Liver (tissue), 8 donors: ENCODE measurements at regions not wholly inside any gene's neighbourhood (a gene's known extent, or its start where the extent isn't known, plus 50 kb on each side); places are given as distances from the start of the nearest gene placed in this dataset.

Experiments used
- DNase-seq: peaks from one replicate; pipeline ENCODE4 v3.0.0-alpha.2; 2017; ENCODE audit warnings: low spot score
- H3K27ac ChIP-seq, 2 donors: one replicate each; pipeline ENCODE4 v1.7.0; 2013; ENCODE audit warnings: inconsistent platforms in 2 of 2, low read length in 2 of 2, control low read depth in 1 of 2, low read depth in 1 of 2, mild to moderate bottlenecking in 1 of 2
- H3K27me3 ChIP-seq, 4 donors: one replicate each; pipeline versions ENCODE4 v1.6.1 to v1.7.0; 2013; ENCODE audit warnings: low read length in 3 of 4, inconsistent platforms in 1 of 4, mild to moderate bottlenecking in 1 of 4, moderate library complexity in 1 of 4; ENCODE audit not compliant: control insufficient read depth in 4 of 4, insufficient read depth in 4 of 4
- H3K36me3 ChIP-seq, 4 donors: one replicate each; pipeline versions ENCODE4 v1.6.1 to v1.7.0; 2013; ENCODE audit warnings: low read length in 3 of 4, mild to moderate bottlenecking in 3 of 4, low read depth in 1 of 4, moderate library complexity in 1 of 4; ENCODE audit not compliant: control insufficient read depth in 4 of 4, insufficient read depth in 3 of 4
- H3K4me1 ChIP-seq, 4 donors: one replicate each; pipeline versions ENCODE4 v1.6.1 to v1.7.0; 2013; ENCODE audit warnings: low read length in 3 of 4, mild to moderate bottlenecking in 3 of 4, moderate library complexity in 1 of 4; ENCODE audit not compliant: control insufficient read depth in 4 of 4, insufficient read depth in 4 of 4
- H3K4me3 ChIP-seq, 3 donors: one replicate each; pipeline versions ENCODE4 v1.6.1 to v1.7.0; 2013; ENCODE audit warnings: low read length in 3 of 3, control low read depth in 1 of 3, low read depth in 1 of 3, mild to moderate bottlenecking in 1 of 3
- H3K9ac ChIP-seq, 2 donors: one replicate each; pipeline ENCODE4 v1.7.0; 2013; ENCODE audit warnings: low read length in 2 of 2, mild to moderate bottlenecking in 2 of 2, moderate library complexity in 2 of 2, control low read depth in 1 of 2, low read depth in 1 of 2
- H3K9me3 ChIP-seq, 4 donors: one replicate each; pipeline versions ENCODE4 v1.6.1 to v1.7.0; 2013; ENCODE audit warnings: low read length in 3 of 4; ENCODE audit not compliant: control insufficient read depth in 4 of 4
- ATF3 ChIP-seq: IDR thresholded peaks from 2 replicates; pipeline ENCODE4 v1.6.1; 2016; ENCODE audit warnings: antibody characterized with exemption
- EGR1 ChIP-seq, 2 donors: IDR thresholded peaks; 2 replicates each; pipeline ENCODE4 v1.6.1; 2016 to 2018; ENCODE audit warnings: antibody characterized with exemption in 2 of 2, low read depth in 2 of 2
- FOXA1 ChIP-seq: IDR thresholded peaks from 2 replicates; pipeline ENCODE4 v1.6.1; 2016; ENCODE audit warnings: antibody characterized with exemption
- FOXA2 ChIP-seq: IDR thresholded peaks from 2 replicates; pipeline ENCODE4 v1.6.1; 2016; ENCODE audit warnings: antibody characterized with exemption
- GABPA ChIP-seq, 2 donors: IDR thresholded peaks in 1 of 2; conservative IDR thresholded peaks in 1 of 2; 2 replicates each; pipeline ENCODE4 v1.6.1; 2016; ENCODE audit warnings: antibody characterized with exemption in 2 of 2, mild to moderate bottlenecking in 1 of 2, moderate library complexity in 1 of 2
- HNF4A ChIP-seq, 2 donors: conservative IDR thresholded peaks; 2 replicates each; pipeline ENCODE4 v1.6.1; 2016; ENCODE audit warnings: antibody characterized with exemption in 2 of 2, mild to moderate bottlenecking in 2 of 2
- HNF4G ChIP-seq: IDR thresholded peaks from 2 replicates; pipeline ENCODE4 v1.6.1; 2016; ENCODE audit warnings: antibody characterized with exemption
- JUND ChIP-seq, 2 donors: IDR thresholded peaks; 2 replicates each; pipeline ENCODE4 v1.6.1; 2016; ENCODE audit warnings: antibody characterized with exemption in 2 of 2
- NR2F2 ChIP-seq: IDR thresholded peaks from 2 replicates; pipeline ENCODE4 v1.6.1; 2016; ENCODE audit warnings: antibody characterized with exemption
- RAD21 ChIP-seq, 2 donors: IDR thresholded peaks; 2 replicates each; pipeline ENCODE4 v1.6.1; 2016; ENCODE audit warnings: antibody characterized with exemption in 2 of 2, mild to moderate bottlenecking in 2 of 2
- REST ChIP-seq: IDR thresholded peaks from 2 replicates; pipeline ENCODE4 v1.6.1; 2016; ENCODE audit warnings: antibody characterized with exemption, mild to moderate bottlenecking
- RXRA ChIP-seq, 2 donors: IDR thresholded peaks; 2 replicates each; pipeline ENCODE4 v1.6.1; 2017 to 2018; ENCODE audit warnings: antibody characterized with exemption in 2 of 2, mild to moderate bottlenecking in 1 of 2
- TAF1 ChIP-seq: conservative IDR thresholded peaks from 2 replicates; pipeline ENCODE4 v1.6.1; 2016; ENCODE audit warnings: antibody characterized with exemption, mild to moderate bottlenecking
- YY1 ChIP-seq: IDR thresholded peaks from 2 replicates; pipeline ENCODE4 v1.6.1; 2016; ENCODE audit warnings: antibody characterized with exemption, mild to moderate bottlenecking
- ZBTB33 ChIP-seq: IDR thresholded peaks from 2 replicates; pipeline ENCODE4 v1.6.1; 2016; ENCODE audit warnings: antibody characterized with exemption
- WGBS: extraction: QIAGEN DNeasy Blood & Tissue Kit; methylation state at CpG from one replicate; pipeline ENCODE4 v1.1.7; 2013; 5-methylcytosine and 5-hydroxymethylcytosine counted together
- TF ChIP-seq, protein P1 (sequence below): IDR thresholded peaks from 2 replicates; pipeline ENCODE4 v1.6.1; 2016; ENCODE audit warnings: antibody characterized with exemption
- TF ChIP-seq, protein P2 (sequence below): fragments of 150-350 bp; IDR thresholded peaks from 2 replicates; pipeline ENCODE4 v1.5.1; 2017; ENCODE audit warnings: improper control_type of control experiment, low read depth, low read length; ENCODE audit not compliant: missing input control
- donor health status: healthy.
- donor health status: healthy.
- donor health status: healthy.
- donor health status: healthy.
- donor health status: healthy.

DNA sequence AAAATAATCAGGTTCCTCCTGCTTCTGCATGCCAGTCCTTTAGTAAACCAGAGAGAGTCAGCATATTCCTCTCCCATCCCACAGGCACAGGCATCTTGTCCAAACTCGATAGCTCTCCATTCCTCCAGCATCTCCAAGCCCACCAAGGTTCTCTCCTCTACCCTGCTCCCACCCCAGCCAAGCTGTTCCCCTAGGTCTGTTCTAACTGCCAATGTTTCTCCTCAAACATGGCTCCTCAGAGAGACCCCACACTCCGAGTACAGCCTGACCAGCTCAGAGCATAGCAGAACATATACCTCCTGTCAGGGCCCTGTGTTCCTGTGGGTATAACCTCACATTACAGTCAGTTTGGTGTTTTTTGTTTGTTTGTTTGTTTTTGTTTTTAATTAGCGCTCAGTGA lies 177.8 kb downstream of the VEGFA start:
- Histone ChIP-seq H3K4me3 (no peak overlapping the region), H3K27me3 (no peaks in the 10 kb centered on the region), H3K4me1 (peaks cover 0 to 16% (median 13%) of the 10 kb centered on the region in 4 donors), H3K9ac (no peak overlapping the region), H3K9me3 (no peaks in the 10 kb centered on the region), H3K36me3 (no peaks in the 10 kb centered on the region), H3K27ac (no peak overlapping the region)
- WGBS = 96% methylated on average over 3 of the region's 3 CpGs
- no peak for DNase-seq
- TF ChIP-seq, protein P1, sequence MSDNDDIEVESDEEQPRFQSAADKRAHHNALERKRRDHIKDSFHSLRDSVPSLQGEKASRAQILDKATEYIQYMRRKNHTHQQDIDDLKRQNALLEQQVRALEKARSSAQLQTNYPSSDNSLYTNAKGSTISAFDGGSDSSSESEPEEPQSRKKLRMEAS = no peak
- TF ChIP-seq ZBTB33 (no peak), RXRA (IDR thresholded peaks at IDR 0.05) (no peak), YY1 (no peak), HNF4G (no peak), JUND (IDR thresholded peaks at IDR 0.05) (no peak), REST (no peak), FOXA1 (no peak), EGR1 (IDR thresholded peaks at IDR 0.05; ENCODE audit: low read depth in 2 of 2) (no peak), FOXA2 (no peak), RAD21 (IDR thresholded peaks at IDR 0.05) (no peak), NR2F2 (no peak), TAF1 (no peak), HNF4A (conservative IDR thresholded peaks at IDR 0.05) (no peak), ATF3 (no peak)
- TF ChIP-seq, protein P2, sequence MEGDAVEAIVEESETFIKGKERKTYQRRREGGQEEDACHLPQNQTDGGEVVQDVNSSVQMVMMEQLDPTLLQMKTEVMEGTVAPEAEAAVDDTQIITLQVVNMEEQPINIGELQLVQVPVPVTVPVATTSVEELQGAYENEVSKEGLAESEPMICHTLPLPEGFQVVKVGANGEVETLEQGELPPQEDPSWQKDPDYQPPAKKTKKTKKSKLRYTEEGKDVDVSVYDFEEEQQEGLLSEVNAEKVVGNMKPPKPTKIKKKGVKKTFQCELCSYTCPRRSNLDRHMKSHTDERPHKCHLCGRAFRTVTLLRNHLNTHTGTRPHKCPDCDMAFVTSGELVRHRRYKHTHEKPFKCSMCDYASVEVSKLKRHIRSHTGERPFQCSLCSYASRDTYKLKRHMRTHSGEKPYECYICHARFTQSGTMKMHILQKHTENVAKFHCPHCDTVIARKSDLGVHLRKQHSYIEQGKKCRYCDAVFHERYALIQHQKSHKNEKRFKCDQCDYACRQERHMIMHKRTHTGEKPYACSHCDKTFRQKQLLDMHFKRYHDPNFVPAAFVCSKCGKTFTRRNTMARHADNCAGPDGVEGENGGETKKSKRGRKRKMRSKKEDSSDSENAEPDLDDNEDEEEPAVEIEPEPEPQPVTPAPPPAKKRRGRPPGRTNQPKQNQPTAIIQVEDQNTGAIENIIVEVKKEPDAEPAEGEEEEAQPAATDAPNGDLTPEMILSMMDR = no peak

DNA sequence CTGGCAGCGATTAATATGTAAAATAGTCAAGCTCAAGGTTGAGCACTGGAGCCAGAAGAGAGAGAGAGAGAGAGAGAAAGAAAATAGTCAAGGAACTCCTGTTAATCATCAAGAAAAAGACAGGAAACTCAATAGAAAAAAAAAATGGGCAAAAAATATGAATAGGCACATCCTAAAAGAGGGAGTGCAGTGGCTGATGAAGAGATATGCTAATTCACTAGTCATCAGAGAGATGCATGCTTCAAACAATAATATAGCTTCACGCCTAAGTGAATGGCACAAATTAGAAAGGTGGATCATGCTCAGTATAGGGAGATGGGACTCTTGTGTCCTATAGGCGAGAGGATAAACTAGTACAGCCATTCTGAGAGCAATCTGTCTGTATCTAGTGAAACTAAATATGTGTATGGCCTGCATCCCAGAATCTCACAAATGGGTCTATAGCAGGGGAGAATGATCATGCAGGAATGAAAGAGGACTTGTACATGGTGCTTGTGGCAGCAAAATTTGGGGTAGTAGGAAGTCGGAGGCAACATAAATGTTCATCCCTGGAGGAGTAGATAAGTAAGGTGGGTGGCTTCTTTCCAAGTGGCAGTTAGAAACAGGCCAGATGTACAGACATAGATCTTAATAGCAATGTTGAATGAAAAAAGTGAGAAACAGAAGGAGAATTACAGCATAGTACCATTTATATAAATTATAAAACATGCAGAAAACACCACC lies 176.8 kb downstream of the VEGFA start:
- Histone ChIP-seq H3K27me3 (no peaks in the 10 kb centered on the region), H3K4me3 (no peak overlapping the region), H3K36me3 (no peaks in the 10 kb centered on the region), H3K4me1 (peaks cover 0 to 13% (median 12%) of the 10 kb centered on the region in 4 donors), H3K9me3 (no peaks in the 10 kb centered on the region), H3K9ac (no peak overlapping the region), H3K27ac (no peak overlapping the region)
- DNase-seq = no peak
- no peak for TF ChIP-seq HNF4G
- no peak for TF ChIP-seq JUND (IDR thresholded peaks at IDR 0.05)
- TF ChIP-seq FOXA2 = no peak
- TF ChIP-seq GABPA (IDR thresholded peaks at IDR 0.05 in 1 of 2, conservative IDR thresholded peaks at IDR 0.05 in 1 of 2) = no peak
- no peak for TF ChIP-seq TAF1
- TF ChIP-seq, protein P2 = no peak
- TF ChIP-seq HNF4A (conservative IDR thresholded peaks at IDR 0.05) = no peak
- TF ChIP-seq EGR1 (IDR thresholded peaks at IDR 0.05; ENCODE audit: low read depth in 2 of 2) = no peak
- 97% methylated on average over 4 of the region's 4 CpGs for WGBS
